GM23248 (cell line): ENCODE measurements at regions not wholly inside any gene's neighbourhood (a gene's known extent, or its start where the extent isn't known, plus 50 kb on each side); places are given as distances from the start of the nearest gene placed in this dataset.

ENCODE experiments used
- EZH2 ChIP-seq: fragments of 200-600 bp; sonication (generic); IDR thresholded peaks from 2 replicates; pipeline ENCODE4 v1.6.1; 2018; ENCODE audit warnings: antibody characterized with exemption, mild to moderate bottlenecking; ENCODE audit not compliant: insufficient read depth, poor library complexity, severe bottlenecking
- EZH2phosphoT487 ChIP-seq: fragments of 200-600 bp; sonication (generic); IDR thresholded peaks from 2 replicates; pipeline ENCODE4 v1.6.1; 2018; ENCODE audit warnings: antibody characterized with exemption, moderate library complexity, mild to moderate bottlenecking, low read depth; ENCODE audit not compliant: insufficient read depth

DNA sequence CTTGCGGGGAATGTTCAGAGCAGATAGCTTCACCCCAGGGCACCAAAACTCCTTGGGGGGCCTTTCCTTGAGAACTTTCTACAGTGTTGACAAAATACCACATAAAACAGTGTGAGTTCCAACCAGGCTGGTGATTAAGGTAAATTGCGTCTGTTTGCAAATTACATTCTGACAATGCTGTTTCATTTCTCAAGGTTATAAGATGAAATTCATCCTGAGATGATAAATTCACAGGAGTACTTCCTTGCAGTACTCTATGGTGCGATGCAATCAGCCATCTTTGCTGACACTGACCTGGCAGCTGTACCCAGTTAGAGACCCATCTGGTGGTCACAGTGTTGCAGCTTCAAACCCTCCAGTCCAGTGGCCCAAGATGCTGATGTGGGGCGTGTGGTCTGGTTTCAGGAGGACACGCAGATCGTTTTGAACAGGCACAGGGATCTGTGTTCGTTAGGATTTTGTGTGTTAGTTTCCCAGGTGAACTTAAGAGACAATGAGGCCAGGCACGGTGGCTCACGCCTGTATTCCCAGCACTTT, 99.5 kb upstream of the SLC66A3 start:
- no peak for TF ChIP-seq EZH2
- TF ChIP-seq EZH2phosphoT487: no peak
